NCI-H510A treated with DMSO at 0.1 percent for 48 hours (cell line): ENCODE measurements at regions not wholly inside any gene's neighbourhood (a gene's known extent, or its start where the extent isn't known, plus 50 kb on each side); places are given as distances from the start of the nearest gene placed in this dataset.
"Not testable (repeated sequence)": the region's sequence is repeated elsewhere in the genome, so short reads cannot be mapped to it uniquely, and the experiment has no call there.

Source experiments
- DNase-seq: peaks from one replicate; lab custom pipeline; 2025; lab: John Stamatoyannopoulos, UW

GRCh38 chr11:16536513-16536912 is 180.2 kb upstream of the SOX6 start:
- DNase-seq = no peak

GRCh38 chr11:16528639-16529038 is 172.3 kb upstream of the SOX6 start:
- no peak for DNase-seq

DNA sequence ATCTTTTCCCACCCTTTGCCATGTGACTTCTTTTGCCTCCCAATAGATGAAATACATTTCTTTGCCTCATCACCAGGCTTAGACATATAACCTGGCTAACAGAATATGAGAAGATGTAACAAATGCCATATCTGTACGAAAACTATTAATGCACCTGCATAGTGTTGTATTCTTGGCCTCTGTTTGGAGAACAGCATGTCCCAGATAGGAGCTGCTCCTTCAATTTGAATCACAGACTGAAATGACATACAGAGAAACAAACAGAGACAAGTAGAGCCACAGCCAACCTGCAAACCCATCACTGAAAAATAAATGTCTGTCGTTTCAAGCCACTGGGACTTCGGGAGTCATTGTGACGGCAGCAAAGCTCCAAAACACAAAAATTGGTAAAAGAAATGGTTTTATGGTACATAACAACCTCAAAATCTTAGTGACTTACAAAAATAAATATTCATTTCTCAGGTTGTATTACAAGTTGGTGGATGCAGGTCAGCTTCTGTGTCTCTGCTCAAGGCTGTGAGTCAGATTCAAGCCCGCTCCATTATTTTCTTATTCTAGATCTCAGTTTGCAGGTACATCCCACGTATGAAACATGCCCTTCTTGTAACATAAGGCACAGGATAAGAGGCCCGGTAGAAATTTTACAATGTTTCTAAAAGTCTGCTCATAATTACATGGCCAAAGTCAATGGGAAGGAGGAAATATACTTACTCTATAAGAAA is 171.3 kb upstream of the SOX6 start:
- no peak for DNase-seq

DNA sequence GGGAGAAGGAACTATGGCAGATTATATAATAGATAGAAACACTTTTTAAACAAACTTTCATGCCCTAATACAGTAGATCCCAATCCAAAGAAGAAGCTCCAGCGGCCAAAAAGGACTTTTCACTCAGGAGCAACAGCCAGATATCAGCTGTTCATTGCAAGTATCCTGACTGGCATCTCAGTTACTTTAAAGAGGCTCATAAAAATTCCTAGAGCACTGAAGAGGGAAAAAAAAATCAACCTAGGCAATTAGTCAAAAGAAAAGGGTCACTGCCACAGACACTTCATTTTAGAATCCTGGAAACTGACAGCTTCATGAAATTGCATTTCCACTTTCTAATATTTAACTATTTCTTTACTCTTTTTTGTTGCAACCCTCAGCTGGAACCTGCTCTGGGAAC is 170.6 kb upstream of the SOX6 start:
- no peak for DNase-seq

DNA sequence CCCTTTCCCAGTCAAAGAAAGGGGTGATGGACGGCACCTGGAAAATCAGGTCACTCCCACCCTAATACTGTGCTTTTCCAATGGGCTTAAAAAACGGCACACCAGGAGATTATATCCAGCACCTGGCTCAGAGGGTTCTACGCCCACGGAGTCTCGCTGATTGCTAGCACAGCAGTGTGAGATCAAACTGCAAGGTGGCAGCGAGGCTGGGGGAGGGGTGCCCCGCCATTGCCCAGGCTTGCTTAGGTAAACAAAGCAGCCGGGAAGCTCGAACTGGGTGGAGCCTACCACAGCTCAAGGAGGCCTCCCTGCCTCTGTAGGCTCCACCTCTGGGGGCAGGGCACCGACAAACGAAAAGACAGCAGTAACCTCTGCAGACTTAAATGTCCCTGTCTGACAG is 164.4 kb upstream of the SOX6 start:
- DNase-seq = not testable (repeated sequence)

DNA sequence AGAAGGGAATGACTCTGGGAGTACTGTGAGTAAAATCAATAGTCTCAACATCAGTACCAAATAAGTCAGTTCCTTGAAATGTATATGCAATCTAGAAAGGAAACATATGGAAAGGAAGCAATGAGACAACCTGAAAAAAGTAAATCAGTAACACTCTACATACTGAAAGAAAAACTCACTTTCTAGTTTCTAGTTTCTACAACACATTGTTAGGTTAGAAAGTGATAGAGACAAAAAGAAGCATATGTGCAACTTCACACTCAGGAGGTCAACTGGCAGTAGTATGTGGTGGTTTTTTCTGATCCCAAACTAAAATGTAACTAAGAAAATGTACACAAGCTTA is 156.5 kb upstream of the SOX6 start:
- no peak for DNase-seq

DNA sequence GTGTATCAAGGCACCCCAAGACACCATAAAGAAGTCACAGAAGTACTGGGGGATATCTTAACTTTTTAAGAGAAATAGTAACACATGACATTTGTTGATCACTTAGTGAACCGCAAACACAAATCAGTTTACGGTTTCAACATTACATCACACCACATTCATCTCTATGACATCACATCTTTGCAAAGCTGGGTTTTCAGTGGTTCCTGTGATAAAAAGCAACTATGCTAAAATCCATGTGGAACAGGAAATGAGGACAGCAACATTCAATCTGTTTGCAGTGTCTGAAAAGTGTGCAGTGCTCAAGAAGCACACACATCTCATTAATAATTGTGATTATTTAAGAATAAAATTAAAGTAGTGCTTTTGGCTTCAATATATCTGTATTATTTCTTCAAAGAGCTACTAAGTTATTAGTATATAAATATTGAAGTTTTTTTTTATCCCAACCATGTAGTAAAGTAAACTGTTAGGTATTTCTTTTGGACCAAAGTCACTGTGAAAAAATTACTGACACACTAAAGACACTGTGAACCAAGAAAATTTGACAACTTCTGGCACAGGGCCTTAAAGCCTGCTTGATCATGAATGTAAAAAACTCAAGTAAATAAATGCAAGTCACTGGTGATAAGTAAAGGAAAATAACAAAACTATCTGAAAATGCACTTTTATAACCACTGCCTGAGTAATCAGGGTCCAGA is 156.0 kb upstream of the SOX6 start:
- DNase-seq = no peak

DNA sequence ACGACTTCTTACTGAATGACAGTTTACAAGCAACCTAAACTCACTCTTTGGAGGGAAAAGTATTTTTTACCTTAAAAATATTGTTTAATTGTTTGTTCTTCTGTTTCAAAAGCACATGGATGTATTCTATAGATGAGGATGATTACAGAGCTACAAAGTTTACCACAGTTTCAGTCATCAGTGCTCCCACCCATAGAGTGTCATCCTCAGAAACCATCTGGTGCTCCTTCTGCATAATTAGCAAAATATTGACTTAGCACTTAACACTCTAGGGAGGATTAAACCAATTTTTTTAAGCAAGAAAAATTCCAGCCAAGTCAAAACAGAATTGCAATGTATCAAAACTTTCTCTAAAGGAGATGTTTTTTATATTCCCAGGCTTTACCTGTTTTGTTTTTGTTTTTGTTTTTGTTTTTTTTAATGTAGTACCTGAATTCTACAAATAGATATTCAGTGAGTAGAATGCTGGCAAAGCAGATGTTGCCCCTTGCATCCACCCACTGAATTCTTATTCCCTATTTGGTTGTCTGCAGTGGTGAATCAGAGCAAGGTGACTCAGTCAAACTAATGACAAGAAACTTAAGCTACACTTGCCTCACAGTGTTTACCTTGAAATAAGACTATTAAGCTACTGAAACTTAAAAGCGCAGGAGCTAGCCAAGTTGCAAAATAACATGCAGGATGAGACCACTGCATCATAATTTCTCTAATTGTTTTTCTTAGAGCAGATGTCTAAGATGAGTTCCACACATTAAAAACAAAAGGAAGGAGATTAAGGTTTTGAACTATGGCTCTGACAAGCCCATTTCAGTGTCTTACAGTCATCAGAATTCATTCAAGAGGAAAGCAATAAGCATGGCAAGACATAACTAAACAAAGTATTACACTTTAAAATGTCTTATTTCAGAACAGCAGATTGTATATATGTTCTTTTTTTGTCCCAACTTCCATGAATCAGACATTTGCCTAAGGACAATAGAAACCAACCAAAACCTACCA is 155.1 kb upstream of the SOX6 start:
- peak; percentile 44 for DNase-seq

- no peak for DNase-seq
Measured at GRCh38 chr11:16505481-16505880, 149.1 kb upstream of the SOX6 start.

GRCh38 chr11:16503891-16504290 is 147.5 kb upstream of the SOX6 start:
- not testable (repeated sequence) for DNase-seq

DNA sequence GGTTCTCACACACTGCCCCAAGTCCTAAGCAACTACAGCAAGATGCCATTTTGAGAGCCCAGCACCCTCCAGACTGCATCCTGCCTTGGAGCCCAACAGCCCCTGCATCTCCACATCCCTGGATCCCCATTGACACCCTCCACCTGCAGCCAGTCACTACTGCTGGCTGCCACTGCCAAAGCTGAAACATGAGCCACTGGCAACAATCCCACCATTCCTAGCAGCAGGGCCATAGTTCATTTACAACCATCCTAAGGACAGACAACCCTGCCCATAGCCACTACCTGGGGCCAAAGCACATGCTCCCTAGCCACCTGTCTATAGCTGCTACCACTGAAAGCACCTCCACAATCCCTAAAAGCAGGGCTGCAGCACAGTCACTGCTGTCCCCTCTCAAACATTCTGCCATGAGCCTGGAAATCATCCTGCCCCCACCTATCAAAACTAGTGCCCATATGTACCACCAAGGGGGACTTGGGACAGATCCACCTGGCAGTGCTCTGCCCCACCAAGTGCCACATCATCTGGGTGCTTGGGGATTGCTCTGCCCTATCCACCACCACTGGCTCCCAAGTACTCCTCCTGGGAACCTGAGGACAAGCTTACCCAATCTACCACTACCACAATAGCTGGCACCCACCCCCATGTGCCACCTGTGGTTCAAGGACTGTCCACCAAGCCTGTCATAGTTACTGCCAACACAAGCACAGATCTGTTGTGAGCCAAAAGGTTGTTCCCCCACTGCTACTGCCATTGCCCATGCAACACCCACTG is 138.8 kb upstream of the SOX6 start:
- DNase-seq = no peak

- DNase-seq = no peak
Measured at GRCh38 chr11:16484434-16484833, 128.1 kb upstream of the SOX6 start.

DNA sequence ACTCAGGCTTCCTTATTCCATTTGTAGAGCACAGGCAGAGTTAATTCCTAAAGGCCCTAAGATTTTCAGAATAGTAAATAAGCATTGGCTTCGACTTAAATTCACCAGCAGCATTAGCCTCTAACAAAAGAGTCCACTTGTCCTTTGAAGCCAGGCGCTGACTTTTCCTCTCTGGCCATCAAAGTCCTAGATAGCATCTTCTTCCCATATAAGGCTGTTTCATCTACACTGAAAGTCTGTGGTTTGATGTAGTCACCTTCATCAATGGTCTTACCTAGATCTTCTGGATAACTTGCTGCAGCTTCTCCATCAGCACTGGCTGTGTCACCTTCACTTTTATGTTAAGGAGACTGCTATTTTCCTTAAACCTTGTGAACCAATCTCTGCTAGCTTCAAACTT is 118.3 kb upstream of the SOX6 start:
- no peak for DNase-seq

DNA sequence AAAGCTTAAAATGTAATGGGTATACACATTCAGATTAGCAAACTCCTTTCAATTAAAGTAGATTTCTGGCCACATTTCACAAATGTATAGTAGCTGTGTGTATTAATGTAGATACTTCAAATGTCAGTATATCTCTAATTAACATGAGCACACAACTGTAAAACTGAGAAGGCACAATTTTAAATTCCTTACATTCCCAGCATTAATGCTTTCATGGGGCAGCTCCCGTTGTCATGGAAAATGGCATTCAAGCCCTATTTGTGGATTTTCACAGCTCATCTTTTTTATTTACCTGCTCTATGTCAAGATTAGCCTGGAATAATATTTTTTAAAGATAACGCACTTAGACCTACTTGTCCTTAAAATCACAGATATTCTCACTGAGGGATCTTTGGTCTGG is 113.6 kb upstream of the SOX6 start:
- no peak for DNase-seq

GRCh38 chr11:16468735-16469453 is 112.5 kb upstream of the SOX6 start:
- DNase-seq = no peak

GRCh38 chr11:16460508-16460907 is 104.2 kb upstream of the SOX6 start:
- DNase-seq = no peak

- no peak for DNase-seq
Measured at GRCh38 chr11:16456366-16456765, 100.0 kb upstream of the SOX6 start.

GRCh38 chr11:16454289-16454863 is 98.0 kb upstream of the SOX6 start:
- DNase-seq = no peak

- DNase-seq = no peak
Measured at GRCh38 chr11:16448123-16448717, 91.9 kb upstream of the SOX6 start.

- DNase-seq = no peak
Measured at GRCh38 chr11:16441461-16441860, 85.1 kb upstream of the SOX6 start.
